ENCODE measurements at regions not wholly inside any gene's neighbourhood (a gene's known extent, or its start where the extent isn't known, plus 50 kb on each side); places are given as distances from the start of the nearest gene placed in this dataset.

GRCh38 chr14:104403421-104404220 lies 175.9 kb upstream of the C14orf180 start:
- no peak for ATAC-seq

DNA sequence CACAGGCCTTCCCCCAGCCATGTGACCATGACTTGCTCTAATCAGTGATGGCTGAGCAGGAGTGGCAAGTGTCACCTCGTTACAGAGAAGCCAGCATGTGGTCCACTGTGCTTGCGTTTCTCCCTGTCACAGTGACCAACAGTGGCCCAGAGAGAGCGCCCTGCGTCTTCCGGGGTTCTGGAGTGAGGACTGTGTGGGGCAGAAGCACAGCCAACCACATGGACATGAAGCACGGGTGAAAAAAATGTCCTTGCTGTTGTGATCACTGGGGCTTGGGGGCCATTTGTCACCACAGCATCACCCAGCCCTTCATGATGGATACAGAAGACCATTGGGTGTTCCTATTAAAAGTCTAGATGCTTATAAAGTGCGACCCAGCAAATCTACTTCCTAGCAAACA lies 174.6 kb upstream of the C14orf180 start:
- ATAC-seq: no peak

DNA sequence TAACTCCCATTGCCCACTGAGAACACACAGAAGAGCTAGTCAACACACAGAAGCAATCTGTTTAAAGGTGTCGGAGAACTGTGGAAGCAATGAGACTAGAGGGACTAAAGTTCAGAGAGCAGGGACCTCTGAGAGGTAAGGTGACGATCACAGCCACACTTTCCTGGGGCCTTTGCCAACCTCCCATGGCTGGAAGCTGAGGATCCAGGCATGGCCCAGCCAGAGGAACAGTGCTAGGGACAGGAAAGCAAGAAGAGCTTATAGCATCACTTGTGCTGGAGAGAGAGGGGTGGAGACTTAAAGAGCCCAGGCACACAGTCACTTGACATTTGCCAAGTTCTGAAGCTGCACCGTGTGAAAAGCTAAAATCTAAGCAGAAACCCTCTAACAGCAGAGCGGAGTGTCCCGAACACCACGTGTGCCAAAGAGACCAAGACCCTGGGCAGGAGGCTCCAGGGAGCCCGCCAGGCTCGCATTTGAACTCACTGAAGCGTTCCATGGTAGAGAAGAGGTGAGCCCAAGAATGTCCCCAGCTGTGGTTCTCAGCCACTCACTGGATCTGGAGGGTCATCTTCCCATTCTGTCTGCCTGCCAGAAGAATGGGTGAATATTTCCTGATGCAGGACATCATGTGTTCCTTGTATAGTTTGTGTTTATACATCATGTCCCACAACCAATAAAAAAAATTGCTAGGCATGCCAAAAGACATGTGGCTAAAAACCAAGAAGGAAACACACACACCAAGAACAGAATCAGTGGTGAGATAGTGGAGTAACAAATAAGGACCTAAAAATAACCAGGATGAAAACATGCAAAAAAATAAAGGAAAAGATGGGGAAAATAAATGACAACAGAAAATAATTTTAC lies 174.0 kb upstream of the C14orf180 start:
- ATAC-seq: no peak

GRCh38 chr14:104406831-104407230 lies 172.7 kb upstream of the C14orf180 start:
- ATAC-seq: no peak

DNA sequence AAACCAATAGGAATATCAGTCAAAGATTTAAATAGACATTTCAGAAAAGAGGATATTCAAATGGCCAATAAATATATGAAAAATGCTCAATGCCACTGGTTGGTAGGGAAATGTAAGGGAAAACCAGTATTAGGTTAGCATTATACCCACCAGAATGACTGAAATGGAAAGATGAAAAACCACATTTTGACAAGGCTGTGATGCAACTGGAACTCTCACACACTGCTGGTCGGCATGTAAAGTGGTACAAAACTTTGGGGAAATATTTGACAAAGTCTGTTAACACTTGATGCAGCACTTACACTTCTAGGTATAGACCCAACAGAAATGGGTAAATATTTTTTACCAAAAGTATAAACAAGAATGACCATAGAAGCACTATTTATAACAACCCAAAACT lies 163.2 kb upstream of the C14orf180 start:
- ATAC-seq: no peak

DNA sequence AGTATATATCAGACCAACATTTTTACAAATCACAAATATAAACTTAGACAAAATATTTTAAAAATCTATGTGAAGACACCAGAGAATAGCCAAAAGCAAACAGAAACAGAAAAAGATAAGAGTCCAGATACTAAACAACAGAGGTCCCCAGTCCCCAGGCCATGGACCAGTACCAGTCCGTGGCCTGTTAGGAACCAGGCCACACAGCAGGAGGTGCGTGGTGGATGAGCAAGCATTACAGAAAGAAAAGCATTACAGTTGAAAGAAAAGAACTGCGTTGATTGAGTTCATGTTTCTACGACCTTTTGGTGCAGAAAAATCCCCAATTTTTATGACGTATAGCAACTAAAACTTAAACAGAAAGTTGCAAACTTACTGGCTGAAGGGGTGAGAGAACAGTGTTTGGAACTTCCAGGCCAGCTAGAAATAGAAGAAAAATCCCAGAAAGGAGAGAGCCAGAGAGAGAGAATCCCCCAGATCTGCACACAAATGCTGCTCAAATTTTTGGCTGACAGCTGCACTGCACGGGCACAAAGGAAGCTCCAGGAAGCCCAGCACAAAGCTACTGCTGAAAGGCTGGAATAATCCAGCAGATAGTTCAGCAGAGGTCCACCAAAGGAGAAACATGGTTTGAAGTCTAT lies 159.6 kb upstream of the C14orf180 start:
- no peak for ATAC-seq

DNA sequence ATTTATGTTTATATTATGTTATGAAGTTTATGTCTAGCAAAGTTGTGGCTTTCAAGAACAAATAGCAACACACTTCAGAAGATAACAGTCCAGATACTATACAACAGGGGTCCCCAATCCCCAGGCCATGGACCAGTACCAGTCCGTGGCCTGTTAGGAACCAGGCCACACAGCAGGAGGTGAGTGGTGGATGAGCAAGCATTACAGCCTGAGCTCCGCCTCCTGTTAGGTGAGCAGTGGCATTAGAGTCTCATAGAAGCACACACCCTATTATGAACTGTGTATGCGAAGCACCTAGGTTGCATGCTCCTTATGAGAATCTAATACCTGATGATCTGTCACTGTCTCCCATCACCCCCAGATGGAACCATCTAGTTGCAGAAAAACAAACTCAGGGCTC lies 159.0 kb upstream of the C14orf180 start:
- peak; percentile 55 for ATAC-seq

DNA sequence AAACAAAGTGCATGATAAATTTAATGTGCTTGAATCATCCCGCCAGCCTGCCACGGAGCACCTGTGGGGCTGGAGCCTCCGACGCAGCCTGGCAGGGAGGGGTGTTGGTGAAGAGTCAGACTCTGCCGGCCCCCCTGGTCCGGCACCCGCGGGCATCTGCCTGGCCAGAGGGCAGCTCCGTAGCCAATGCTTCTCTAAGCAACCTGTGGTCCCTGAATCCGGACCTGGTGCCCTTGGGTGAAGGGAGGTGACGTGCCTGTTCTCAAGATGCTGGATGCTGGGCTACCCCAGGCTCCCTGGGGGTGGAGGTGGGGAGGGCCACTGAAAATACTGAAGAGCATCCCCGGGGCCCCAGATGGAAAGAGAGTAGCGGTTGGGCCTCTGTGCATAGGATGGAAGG lies 158.6 kb upstream of the C14orf180 start:
- no peak for ATAC-seq

DNA sequence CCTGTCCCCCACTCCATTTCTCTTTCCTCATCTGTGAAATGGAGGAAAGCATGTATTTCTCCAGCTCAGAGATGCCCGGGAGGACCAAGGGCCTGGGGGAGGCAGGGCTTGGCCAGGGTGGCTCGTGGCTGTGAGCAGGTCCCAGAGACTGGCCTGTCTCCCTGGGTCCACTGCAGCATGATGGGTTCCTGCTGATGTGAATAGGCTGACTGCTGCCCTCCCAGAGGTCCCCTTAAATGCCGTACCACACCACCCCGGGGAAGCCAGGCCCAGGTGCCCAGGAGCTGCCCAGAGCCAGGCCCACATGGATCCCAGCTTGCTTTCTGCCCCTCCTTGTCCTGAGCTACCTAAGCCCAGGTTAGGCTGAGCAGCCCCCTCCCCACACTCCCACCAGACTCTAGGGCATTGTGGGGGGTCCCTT lies 158.2 kb upstream of the C14orf180 start:
- ATAC-seq: no peak

- ATAC-seq: no peak
These were observed 157.4 kb upstream of the C14orf180 start for GRCh38 chr14:104421892-104422828.

GRCh38 chr14:104422837-104423681 lies 156.5 kb upstream of the C14orf180 start:
- no peak for ATAC-seq

- no peak for ATAC-seq
These were observed 155.7 kb upstream of the C14orf180 start for GRCh38 chr14:104423701-104424405.

- no peak for ATAC-seq
These were observed 155.0 kb upstream of the C14orf180 start for GRCh38 chr14:104424406-104425072.

GRCh38 chr14:104425171-104425681 lies 154.3 kb upstream of the C14orf180 start:
- no peak for ATAC-seq

- ATAC-seq: no peak
These were observed 153.6 kb upstream of the C14orf180 start for GRCh38 chr14:104425763-104426646.

GRCh38 chr14:104427131-104427851 lies 152.3 kb upstream of the C14orf180 start:
- ATAC-seq: no peak

DNA sequence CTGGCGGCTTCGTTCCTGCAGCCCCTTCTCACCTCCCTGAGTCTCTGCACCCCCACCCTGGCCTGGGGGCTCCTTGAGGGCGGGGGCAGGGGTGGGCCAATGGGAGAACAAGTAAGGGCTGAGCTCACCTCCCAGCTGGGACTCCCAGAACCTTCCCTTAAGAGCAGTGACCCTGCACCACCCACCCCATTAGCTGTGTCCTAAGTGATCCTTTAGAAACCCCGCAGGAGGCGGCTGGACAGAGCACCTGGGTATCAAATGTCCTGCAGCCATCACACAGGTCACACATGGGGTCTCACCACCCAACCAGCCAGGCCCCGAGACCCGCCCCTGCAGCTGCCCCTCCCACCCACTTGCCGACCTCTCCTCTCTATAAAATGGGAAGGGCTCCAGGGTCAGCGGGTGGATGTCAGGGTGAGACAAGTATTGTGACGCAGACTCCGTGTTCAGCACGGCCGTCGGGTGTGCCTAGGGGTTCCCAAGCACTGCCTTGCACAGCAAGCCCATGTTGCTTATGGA lies 151.2 kb upstream of the C14orf180 start:
- ATAC-seq: no peak

DNA sequence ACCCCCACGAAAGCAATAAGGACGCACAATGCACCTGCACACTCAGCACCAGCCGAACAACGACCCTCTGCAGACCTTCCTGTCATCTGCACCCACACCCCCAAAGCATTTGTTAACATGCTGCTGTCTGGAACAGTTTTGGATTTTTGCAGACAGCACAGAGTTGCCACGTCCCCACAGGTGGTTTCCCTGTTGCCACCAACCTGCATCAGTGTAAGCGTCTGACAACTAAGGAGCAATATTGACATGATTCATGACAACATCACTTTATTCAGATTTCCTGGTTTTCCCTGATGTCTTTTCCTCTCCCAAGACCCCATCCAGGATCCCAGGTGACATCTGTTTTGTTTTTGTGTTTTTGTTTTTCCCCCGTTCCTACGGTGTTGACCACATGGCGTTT lies 150.7 kb upstream of the C14orf180 start:
- ATAC-seq: no peak

Measured in esophagus mucosa (tissue), 1 donor.